ENCODE measurements at regions not wholly inside any gene's neighbourhood (a gene's known extent, or its start where the extent isn't known, plus 50 kb on each side); places are given as distances from the start of the nearest gene placed in this dataset.
"Not testable (repeated sequence)": the region's sequence is repeated elsewhere in the genome, so short reads cannot be mapped to it uniquely, and the experiment has no call there.

DNA sequence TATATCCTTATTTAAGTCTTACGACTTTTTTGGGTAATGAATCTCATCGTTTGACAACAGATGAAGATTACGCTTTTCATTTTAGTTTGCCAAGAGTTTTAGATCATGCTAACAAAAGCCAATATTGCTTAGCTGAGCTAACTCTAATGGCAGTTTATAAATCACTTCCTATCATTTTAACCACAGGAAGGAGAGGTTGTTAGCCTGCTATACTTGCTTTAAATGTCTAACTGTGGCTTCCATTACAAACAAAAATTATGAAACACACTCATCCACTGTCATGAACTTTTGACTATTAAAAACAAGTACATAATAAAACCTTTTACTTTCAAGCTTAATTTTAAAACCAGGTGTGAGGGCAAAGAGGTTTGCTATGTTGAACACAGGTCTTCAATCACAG lies 53.7 kb upstream of the ANKH start:
- no peak for DNase-seq

DNA sequence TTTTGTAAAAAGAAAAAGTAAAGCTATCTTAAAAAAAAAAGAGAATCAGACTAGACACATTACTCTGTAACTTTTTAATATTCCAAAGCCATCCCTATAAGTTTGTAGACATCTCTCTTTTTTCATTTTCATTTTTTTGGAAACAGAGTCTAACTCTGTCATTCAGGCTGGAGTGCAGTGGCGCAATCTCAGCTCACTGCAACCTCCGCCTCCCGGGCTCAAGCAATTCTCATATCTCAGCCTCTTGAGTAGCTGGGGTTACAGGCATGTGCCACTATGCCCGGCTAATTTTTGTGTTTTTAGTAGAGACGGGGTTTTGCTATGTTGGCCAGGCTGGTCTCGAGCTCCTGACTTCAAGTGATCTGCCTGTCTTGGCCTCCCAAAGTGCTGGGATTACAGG lies 51.4 kb upstream of the ANKH start:
- not testable (repeated sequence) for DNase-seq

DNA sequence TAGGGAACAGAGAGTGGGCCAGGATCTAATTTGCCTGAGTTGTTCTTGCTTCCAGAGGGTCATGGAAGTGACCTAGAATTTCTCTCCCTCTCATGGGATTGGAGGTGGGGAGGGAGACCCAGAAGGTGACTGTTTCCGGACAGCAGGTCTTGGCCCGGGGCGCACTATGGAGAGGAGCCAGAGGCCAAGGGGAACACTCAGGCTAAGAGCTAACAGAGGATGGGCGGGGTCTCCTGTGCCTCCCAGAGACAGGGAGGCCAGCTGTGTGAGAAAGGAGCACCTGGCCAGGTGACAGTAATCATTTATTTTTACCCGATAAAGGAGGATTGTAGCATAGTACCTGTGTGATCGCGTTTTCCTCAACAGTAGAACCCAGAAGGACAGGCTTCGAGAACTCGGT lies 50.9 kb upstream of the ANKH start:
- no peak for DNase-seq
